Inferior parietal cortex (tissue), 1 donor: ENCODE measurements at regions not wholly inside any gene's neighbourhood (a gene's known extent, or its start where the extent isn't known, plus 50 kb on each side); places are given as distances from the start of the nearest gene placed in this dataset.

Experiments
- DNase-seq: peaks from one replicate; pipeline ENCODE4 v3.0.0-alpha.2; 2016; ENCODE audit errors: extremely low spot score

DNA sequence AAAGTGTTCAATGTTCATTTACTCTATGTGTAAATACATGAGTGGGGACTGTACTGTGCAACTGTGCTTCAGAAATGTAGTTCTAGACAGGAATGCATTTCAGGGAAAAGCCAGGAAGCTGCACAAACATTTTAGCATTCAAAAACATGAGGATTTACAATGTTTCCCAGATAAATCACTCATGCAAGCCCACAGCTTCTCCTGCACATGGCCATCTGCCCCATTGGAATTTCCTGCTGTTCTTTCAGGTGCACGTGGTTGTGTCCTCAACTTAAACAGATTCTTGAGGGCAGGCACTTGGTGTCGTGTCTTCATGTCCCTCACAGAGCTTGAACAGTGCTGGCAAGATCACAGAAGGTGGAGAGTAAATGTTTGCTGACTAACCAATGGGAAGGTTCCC is 101.5 kb downstream of the UNC5CL start:
- no peak for DNase-seq

DNA sequence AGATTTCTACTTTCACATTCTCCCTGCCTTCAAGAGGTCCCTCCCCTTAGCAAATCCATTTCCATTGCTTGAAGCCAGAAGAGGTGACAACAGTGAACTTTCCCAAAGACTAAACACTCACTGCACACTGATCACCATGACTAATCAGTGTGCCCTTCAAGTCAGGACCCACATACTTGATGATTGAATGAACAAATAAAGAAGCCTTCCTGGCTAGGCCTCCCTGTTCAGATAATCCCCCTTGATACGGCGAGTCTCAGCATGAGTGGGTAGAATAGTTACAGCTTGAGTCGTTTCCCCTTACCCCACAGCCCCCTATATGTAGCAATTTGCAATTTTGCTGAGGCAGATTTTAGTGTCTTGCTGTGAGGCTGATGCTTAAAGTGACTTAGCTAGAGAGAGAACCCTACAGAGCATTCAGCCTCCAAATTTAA is 102.2 kb downstream of the UNC5CL start:
- DNase-seq, result no peak

DNA sequence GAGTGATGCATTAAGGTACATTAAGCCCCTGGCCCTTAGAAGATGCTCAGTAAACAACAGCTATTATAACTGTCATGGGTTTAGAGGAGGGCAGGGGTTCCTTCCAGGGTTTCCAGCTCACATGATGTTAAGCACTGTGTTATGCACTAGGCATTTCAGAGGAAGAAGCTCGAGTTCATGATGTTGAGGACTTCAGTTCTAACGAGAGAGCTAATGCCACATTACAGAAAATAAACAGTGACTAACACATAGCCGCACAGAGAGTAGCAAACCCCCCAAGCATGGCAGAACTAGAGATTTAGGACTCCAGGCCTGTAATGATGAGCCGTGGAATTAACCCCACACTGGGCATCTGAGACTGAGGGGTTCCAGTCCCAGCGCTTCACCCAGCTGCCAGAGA is 105.2 kb downstream of the UNC5CL start:
- DNase-seq, result no peak

DNA sequence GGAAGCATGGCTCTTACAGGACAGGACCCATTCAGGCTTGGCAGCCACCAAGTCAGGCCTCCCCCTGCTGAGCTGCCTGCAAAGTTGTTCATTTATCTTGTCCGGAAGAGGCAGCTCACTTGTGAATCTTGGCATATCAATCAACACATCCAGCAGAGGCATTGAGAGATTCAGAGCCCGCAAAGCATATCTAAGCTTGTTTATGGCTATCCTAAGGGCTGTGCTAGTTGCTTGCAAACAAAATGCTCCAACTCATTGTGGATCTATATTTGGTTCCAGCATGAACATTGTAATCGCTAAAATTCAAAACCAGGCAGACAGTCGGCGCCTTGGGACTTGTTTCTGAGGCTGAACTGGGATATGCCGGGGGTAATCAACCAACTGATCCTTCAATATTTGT is 106.1 kb downstream of the UNC5CL start:
- no peak for DNase-seq

DNA sequence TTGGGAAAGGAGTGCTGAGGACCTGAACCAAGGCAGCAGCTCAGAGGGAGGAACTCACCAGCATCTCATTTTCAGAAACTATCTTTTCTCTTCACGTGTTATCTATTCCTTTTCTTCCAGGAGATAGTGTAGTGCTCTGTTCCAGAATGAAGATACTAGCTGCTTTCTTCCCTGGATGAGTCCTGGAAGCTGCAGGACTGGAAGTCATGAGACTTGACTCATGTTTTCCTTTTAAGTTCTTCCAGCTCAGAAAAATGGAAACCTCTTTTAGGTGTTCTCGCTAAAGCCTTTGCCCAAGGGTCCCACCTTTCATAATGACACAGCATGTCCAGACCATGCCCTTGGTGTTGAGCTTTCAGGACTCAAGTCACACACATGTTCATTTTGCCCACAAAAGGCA is 106.7 kb downstream of the UNC5CL start:
- no peak for DNase-seq

DNA sequence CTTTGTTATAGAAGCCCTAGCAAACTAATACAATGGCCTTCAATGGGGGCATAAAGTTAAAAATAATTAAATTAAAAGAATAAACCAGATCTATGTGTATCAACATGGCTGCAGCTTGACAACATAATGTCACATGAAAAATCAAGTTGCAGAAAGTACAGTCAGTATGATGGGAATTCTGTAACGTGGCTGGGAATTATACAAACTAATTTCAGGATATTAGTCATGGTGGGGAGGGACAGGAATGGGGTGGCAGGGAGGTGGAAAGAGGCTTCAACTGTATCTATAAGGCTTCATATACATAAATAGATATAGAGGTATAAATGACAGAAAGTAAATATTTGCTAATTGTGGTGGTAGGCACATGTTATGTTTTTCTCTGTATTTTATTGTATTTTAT is 107.1 kb downstream of the UNC5CL start:
- DNase-seq, result no peak

DNA sequence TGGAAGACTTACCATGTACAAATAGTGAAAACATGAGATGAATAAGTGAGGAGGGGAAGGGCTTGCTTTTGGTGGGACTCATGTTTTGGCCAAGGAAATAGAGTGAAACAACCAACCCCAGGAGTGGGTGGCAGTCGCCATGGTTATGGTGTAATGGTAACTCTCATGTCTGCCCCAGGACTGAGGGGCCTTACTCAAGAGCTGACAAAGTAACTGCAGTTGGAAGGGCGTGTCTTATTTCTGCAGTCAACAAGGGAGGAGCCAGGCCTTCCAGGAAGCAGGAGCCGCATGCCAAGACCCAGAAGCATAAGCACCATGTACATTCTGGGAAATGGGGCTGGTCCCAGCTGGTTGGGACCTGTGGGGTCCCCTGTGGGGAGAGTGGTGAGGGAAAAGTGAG is 108.5 kb downstream of the UNC5CL start:
- no peak for DNase-seq

DNA sequence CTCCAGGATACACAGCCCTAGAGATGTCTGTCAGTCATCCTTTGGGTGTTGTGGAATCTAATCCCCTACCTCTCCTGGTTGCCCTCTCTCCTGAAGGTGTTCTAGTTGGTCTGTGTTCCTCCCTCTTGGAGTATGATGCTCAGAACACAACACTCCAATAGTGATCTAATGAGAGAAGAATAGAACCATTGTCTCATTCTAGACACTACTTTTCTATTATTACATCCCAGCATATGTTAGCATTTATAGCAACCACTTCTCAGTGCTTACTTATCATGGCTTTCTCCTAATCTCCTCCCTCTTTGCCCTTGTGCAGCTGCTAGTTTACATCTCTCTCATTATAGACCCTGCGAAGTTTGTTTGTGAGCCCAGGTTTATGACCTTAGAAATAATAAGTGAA is 109.0 kb downstream of the UNC5CL start:
- no peak for DNase-seq

DNA sequence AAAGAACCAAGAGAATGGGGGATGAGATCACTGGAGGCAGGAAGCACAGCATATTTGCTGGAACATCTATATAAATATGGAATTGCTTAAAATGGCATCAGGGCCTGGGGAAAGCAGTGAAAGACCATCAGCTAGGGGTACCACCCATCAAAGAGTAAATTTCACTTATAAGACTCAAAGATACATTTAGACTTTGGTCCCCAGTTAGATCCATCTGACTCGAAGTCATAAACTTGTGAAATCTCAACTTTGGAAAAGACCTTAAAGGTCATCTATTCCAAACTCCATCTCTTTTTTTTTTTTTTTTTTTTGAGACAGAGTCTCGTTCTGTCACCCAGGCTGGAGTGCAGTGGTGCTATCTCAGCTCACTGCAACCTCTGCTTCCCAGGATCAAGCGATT is 109.8 kb downstream of the UNC5CL start:
- DNase-seq, result no peak

DNA sequence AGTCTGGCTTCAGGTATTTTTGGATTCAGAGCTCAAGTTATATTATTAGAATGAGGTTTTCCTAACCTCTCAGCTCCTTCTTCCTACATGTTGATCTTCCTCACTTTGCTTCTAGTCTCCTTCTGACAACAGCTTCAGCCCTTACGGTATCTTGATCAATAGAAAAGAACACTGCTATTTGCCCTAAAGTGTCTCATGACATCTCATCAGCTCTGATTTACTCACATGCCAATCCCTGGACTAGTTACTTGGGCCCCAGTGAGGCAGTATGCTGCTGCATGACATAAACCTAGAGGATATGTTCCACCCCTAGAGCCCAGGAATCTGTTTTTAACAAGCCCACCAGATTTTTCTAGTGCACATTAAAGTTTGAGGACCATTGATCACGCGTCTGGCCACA is 110.3 kb downstream of the UNC5CL start:
- DNase-seq, result no peak

DNA sequence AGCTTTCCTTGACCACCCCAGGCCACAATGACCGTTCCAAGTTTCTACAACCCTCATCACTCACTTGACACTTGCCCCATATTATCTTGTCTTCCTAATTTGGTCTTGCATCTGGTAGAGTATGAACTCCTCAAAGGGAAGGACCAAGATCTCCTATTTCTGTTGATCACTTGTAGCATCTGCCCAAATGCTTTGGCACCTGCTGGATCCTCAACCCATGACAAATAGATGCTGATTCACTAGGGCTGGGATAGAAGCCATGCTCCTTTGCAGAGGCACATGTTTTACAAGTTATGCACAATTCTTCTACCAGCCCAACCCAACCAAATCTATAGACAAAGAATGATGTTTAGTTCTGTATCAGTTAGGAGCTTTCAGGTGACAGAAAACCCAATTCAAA is 110.7 kb downstream of the UNC5CL start:
- no peak for DNase-seq

DNA sequence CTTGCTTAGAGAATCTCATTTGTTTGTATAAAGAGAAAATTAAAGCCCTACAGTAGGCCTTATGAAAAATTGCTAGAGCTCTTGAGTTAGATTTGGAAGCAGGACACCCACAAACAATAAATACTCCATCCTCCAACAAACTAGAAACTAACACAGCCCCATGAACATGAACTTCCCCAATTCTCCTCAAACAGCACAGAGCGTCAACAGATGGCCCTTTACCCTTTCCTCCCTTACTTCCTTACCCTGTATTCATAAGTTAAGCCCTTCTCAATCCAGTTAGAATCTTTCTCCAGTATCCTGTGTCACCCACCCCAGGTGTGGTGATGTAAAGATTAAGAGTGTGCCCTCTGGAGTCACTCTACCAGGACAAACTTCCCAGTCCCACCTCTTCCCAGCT is 113.7 kb downstream of the UNC5CL start:
- DNase-seq, result no peak

DNA sequence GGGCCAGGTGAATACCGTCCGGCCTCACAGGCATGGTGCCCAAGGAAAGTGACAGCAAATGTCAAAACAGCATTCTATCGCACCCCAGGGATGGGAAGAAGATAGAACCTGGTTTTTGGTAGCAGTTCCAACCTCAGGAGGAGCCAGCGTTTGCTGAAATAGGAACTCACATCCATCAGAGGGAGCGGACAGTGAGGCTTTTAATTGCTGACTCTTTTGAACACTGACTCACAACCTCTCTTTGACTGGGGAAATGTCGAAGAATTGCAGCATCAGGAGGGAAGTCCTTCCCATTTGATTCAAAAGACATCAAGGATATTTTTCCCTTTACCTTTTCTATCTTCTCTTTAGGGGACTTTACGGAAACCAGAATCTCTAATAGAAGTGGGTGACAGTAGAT is 114.2 kb downstream of the UNC5CL start:
- DNase-seq, result no peak

DNA sequence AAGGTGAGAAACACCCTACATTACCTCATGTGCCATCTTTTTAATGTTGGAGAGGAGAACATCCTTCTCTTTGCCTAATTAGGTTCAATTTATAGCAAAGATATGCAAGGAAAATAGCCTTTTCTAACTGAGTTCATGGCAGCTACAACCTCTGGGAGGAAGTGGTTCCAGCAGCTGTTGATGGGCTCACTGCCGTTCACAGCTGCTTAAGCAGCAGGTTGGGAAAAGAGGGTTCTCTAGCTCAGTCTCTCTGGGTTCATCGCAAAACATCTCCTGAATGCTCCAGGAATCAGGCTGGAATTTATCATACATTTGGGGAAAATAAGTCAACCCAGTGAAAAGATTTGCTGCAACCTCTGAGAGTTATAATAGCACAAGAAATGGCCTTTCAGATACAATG is 115.1 kb downstream of the UNC5CL start:
- no peak for DNase-seq

DNA sequence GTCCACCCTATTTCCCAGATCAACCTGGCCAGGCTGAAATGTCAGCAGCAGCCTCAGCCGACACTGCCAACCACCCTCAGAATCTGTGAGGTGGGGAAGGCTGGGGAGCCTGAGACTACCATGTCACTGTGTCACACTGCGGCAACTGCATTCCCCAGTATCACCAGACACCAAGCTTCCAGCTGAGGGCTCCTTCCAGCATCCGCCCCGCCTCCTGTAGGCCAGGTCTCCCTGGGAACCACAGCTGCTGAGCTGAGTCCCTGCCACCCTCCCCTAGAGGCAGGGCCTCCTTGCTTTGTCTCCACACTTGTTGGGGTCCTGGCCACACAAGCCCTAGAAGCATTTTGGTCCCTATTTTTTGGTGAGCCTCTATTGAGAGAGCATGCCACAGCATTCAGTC is 115.7 kb downstream of the UNC5CL start:
- DNase-seq, result no peak

DNA sequence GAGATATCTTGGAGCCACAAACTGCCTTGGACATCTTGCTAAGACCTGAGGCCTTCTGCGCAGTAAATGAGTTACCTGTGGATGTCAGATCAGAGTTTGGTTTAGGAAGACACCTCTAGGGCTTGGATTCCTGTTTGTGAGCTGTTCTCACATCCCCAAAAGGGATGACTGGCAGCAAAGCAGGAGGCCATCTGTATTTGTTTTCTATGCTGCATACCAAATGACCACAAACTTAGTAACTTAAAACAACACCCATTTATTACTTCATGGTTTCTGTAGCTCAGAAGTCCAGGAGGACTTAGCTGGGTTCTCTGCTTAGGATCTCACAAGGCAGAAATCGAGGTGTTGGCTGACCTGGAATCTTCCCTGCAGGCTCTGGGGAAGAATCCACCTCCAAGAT is 116.7 kb downstream of the UNC5CL start:
- no peak for DNase-seq

DNA sequence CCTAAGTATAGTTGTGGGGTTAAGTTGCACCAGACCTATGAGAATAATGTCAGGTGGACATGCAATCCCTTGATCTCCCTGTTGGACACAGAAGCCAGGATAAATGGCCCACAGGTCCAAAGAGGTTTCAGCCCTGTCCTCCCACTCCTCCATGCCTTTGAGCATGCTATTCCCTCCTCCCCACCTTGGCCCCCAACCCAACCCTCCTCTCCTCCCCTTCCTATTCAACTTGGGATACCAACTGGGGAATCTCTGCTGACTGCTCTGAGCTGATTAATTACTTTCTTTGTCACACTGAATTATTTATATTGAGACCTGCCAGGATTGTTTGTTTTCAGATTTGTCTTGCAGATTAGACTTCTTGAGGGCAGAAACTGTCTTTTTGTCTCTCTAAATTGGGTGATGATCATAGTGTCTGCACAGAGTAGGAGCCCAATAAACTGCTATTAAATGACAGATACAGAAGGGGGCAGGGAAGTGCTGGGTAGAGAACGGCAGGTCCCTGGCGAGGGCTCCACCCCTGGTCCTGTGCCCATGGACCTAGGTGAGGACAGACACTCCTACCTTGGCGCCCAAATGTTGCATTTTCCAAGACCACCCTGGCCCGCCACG is 120.9 kb downstream of the UNC5CL start:
- no peak for DNase-seq

DNA sequence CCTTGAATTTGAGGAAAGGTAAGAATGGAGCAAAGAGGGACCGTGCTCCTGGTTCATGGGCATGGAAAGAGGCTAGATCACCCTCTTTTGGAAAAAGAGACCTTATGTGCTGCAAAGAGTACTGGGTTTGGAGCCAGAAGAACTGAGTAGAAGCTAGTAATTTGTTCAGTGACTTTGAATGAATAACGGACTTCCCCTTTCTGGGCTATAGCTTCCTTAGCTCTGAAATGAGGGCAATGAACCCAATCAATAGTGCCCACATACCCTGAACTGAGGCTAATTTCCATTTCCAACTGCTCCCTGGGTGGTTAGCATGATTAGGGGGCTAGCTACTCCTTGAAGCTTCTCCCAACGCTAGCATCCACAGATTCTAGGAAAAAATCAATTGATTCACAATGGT is 121.4 kb downstream of the UNC5CL start:
- no peak for DNase-seq

DNA sequence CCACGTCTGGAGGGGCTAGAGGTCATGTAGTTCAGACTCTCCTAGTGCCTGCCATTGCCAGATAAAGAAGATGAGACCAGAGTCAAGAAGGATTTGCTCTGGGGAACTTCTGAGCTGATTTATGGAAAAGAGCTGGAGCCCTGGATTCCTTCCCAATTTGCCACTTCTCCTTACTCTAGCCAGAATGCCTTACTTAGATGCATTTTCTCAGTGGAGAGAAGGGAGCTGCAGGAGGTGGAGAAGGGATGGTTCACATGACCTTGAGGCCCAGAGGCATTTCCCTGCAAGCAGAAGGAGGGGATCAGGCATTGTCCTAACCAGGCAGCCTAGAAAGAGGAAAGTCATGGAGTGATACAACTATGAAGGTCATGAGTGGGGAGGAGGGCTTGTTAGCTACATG is 122.2 kb downstream of the UNC5CL start:
- no peak for DNase-seq

DNA sequence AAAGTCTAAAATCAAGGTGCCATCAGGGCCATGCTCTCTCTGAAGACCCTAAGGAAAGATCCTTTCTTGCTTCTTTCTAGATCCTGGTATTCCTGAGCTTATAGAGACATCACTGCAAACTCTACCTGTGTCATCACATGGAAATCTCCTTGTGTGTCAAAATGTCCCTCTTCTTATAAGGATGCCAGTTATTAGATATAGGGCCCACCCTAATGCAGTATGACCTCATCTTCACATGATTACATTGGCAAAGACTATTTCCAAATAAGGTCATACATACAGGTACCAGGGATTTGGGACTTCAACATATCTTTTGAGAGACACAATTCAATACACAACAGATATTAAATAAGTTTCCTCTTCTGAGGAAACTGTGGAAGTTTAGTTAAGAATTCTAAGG is 123.9 kb downstream of the UNC5CL start:
- no peak for DNase-seq

DNA sequence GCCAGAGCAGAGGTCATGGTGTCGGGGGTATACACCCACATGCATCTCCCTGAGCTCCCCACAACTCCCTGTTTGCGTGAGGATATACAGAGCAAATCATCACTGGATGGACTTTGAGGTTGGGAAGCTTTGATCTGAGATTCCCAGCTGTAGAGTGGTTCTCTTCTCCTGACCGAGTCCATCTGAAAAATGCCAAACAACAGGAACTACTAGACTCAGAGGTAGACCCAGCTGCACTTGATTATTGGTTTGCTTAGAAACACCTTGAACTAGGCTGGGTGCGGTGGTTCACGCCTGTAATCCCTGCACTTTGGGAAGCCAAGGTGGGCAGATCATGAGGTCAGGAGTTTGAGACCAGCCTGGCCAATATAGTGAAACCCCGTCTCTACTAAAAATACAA is 125.0 kb downstream of the UNC5CL start:
- DNase-seq, result no peak

DNA sequence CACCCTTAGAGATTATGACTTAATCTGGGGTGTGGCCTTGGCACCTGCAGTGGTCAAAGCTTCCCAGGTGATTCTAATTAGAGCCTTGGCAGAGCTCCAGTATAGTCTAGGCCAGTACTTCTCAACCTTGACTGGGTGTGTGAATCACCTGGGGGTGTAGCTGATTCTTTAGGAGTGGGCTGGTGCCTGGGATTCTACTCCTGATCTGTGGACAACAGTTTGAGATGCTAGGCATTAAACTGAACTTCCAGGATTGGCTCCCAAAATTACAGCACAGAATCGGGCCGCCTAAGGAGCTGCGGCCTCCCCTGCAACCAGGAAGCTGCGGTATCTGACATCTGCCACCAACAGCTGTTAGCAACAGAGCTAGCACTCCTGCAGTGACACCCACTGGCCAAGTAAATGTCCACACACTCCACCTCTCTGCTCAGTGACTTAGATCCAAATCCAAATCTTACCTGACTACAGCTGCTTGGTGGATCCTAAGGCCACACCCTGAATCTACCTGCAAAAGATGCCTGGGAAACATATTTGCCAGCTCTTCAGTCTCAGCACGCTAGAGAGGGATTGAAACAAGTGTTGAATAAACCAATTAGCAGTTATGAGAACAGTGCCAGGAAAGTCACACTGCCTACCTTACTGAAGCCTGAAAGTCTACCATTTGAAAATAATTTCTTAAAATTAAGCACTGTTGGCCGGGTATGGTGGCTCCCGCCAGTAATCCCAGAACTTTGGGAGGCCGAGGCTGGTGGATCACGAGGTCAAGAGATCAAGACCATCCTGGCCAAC is 126.7 kb downstream of the UNC5CL start:
- DNase-seq, result peak; percentile 64

DNA sequence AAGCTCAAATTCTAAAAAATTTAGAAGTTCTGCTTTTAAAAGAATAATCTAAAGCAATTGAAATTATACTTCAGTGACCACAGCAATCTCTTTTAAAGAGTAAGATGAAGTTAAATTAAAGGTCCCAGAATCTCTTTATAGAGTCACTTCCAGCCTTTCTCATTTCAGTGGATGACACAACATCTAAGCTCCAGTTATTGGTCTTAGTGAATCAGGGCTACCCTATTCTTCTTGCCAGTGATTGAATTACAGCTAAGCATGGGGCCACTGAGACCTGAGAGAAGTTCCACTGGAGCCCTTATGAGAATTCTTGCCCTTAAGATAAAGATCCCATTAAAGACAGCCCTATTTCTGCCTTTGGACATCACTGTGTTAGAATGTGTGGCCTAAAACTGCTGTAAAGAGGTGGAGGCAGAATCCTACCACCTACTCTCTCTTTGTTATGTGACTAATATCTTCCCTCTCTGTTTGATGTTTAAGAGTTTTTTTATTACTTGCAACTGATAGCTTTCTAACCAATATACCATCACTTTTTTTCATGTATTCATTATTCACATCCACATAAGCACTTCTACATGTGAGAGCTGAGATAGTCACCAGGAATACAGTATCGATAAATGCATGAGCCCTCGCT is 128.6 kb downstream of the UNC5CL start:
- no peak for DNase-seq
